ENCODE measurements at regions not wholly inside any gene's neighbourhood (a gene's known extent, or its start where the extent isn't known, plus 50 kb on each side); places are given as distances from the start of the nearest gene placed in this dataset.

- no peak overlapping the region for H2BK120ac ChIP-seq (ENCODE audit: insufficient read depth, low read length, poor library complexity)
- no peak overlapping the region for H2AK5ac ChIP-seq (ENCODE audit: low read length)
- peaks cover 2% of the 10 kb centered on the region for H3K79me1 ChIP-seq (ENCODE audit: low read length)
- no peak overlapping the region for H3K23ac ChIP-seq (ENCODE audit: low read length)
- no peaks in the 10 kb centered on the region for H3K27me3 ChIP-seq (ENCODE audit: insufficient read depth, low read length)
- H4K12ac ChIP-seq (ENCODE audit: low read depth, low read length): no peak overlapping the region
- H3K18ac ChIP-seq (ENCODE audit: low read length): no peak overlapping the region
- no peak overlapping the region for H3K27ac ChIP-seq (ENCODE audit: low read depth, low read length)
- H3K4me2 ChIP-seq (ENCODE audit: low read length): no peak overlapping the region
- H2BK5ac ChIP-seq (ENCODE audit: low read depth, low read length, poor library complexity): no peak overlapping the region
- H4K8ac ChIP-seq (ENCODE audit: low read depth, low read length): no peak overlapping the region
- H3K4me3 ChIP-seq (ENCODE audit: low read depth, low read length): no peak overlapping the region
- no peak overlapping the region for H3K14ac ChIP-seq (ENCODE audit: low read length)
- DNase-seq: no peak
- H2AFZ ChIP-seq (ENCODE audit: insufficient read depth, low read length, poor library complexity): no peak overlapping the region
- no peaks in the 10 kb centered on the region for H3K36me3 ChIP-seq (ENCODE audit: control insufficient read depth in 1 of 2, insufficient read depth in 2 of 2, low read length in 2 of 2)
- H3K4ac ChIP-seq (ENCODE audit: low read depth, low read length): no peak overlapping the region
- no peak overlapping the region for H2BK12ac ChIP-seq (ENCODE audit: low read length)
- no peaks in the 10 kb centered on the region for H3K79me2 ChIP-seq (ENCODE audit: control insufficient read depth, insufficient read depth, low read length, poor library complexity)
- no peak overlapping the region for H4K91ac ChIP-seq (ENCODE audit: low read depth, low read length)
- peaks cover 11 to 16% of the 10 kb centered on the region in 2 experiments for H3K4me1 ChIP-seq (ENCODE audit: control insufficient read depth in 1 of 2, insufficient read depth in 2 of 2, low read length in 2 of 2)
- H3K9ac ChIP-seq (ENCODE audit: low read length): no peak overlapping the region
- WGBS (ENCODE audit: extremely low coverage, insufficient coverage, insufficient read length): no CpG with 5 or more reads among the region's 3 CpGs
- H3K9me3 ChIP-seq (ENCODE audit: insufficient read depth, low read depth, low read length): no peaks in the 10 kb centered on the region
Observed at GRCh38 chr12:13342971-13343370, 146.4 kb downstream of the EMP1 start.

GRCh38 chr12:13340149-13340548 lies 143.6 kb downstream of the EMP1 start:
- WGBS (ENCODE audit: extremely low coverage, insufficient coverage, insufficient read length): no CpG with 5 or more reads among the region's 1 CpG
- H2BK12ac ChIP-seq (ENCODE audit: low read length): peak overlapping the region; percentile 88

GRCh38 chr12:13339538-13339937 lies 143.0 kb downstream of the EMP1 start:
- H3K79me1 ChIP-seq (ENCODE audit: low read length): peaks cover 2% of the 10 kb centered on the region
- no peaks in the 10 kb centered on the region for H3K27me3 ChIP-seq (ENCODE audit: insufficient read depth, low read length)
- no peak overlapping the region for H3K4me2 ChIP-seq (ENCODE audit: low read length)
- no peak overlapping the region for H3K14ac ChIP-seq (ENCODE audit: low read length)
- no peak overlapping the region for H2AFZ ChIP-seq (ENCODE audit: insufficient read depth, low read length, poor library complexity)
- H2BK5ac ChIP-seq (ENCODE audit: low read depth, low read length, poor library complexity): no peak overlapping the region
- no peak overlapping the region for H4K8ac ChIP-seq (ENCODE audit: low read depth, low read length)
- H4K12ac ChIP-seq (ENCODE audit: low read depth, low read length): no peak overlapping the region
- WGBS (ENCODE audit: extremely low coverage, insufficient coverage, insufficient read length): no CpG with 5 or more reads among the region's 1 CpG
- no peak overlapping the region for H3K23ac ChIP-seq (ENCODE audit: low read length)
- H3K9ac ChIP-seq (ENCODE audit: low read length): no peak overlapping the region
- no peak overlapping the region for H3K4me3 ChIP-seq (ENCODE audit: low read depth, low read length)
- H3K18ac ChIP-seq (ENCODE audit: low read length): no peak overlapping the region
- DNase-seq: peak; percentile 38 to 41
- H3K9me3 ChIP-seq (ENCODE audit: insufficient read depth, low read depth, low read length): no peaks in the 10 kb centered on the region
- H3K27ac ChIP-seq (ENCODE audit: low read depth, low read length): peak overlapping the region; percentile 49
- no peak overlapping the region for H2AK5ac ChIP-seq (ENCODE audit: low read length)
- H2BK12ac ChIP-seq (ENCODE audit: low read length): no peak overlapping the region
- peaks cover 5 to 8% of the 10 kb centered on the region in 2 experiments for H3K4me1 ChIP-seq (ENCODE audit: control insufficient read depth in 1 of 2, insufficient read depth in 2 of 2, low read length in 2 of 2)
- no peaks in the 10 kb centered on the region for H3K36me3 ChIP-seq (ENCODE audit: control insufficient read depth in 1 of 2, insufficient read depth in 2 of 2, low read length in 2 of 2)
- H4K91ac ChIP-seq (ENCODE audit: low read depth, low read length): no peak overlapping the region
- H2BK120ac ChIP-seq (ENCODE audit: insufficient read depth, low read length, poor library complexity): no peak overlapping the region
- no peak overlapping the region for H3K4ac ChIP-seq (ENCODE audit: low read depth, low read length)
- H3K79me2 ChIP-seq (ENCODE audit: control insufficient read depth, insufficient read depth, low read length, poor library complexity): no peaks in the 10 kb centered on the region

More at GRCh38 chr12:13340149-13340548, 143.6 kb downstream of the EMP1 start:
- Histone ChIP-seq H3K27ac (ENCODE audit: low read depth, low read length) (peak overlapping the region; percentile 68), H3K18ac (ENCODE audit: low read length) (no peak overlapping the region), H3K79me1 (ENCODE audit: low read length) (peaks cover 2% of the 10 kb centered on the region), H3K9ac (ENCODE audit: low read length) (no peak overlapping the region), H3K4ac (ENCODE audit: low read depth, low read length) (no peak overlapping the region), H3K14ac (ENCODE audit: low read length) (peak overlapping the region; percentile 71), H3K36me3 (ENCODE audit: control insufficient read depth in 1 of 2, insufficient read depth in 2 of 2, low read length in 2 of 2) (no peaks in the 10 kb centered on the region), H4K91ac (ENCODE audit: low read depth, low read length) (peak overlapping the region; percentile 82), H2BK120ac (ENCODE audit: insufficient read depth, low read length, poor library complexity) (peak overlapping the region; percentile 74), H3K4me2 (ENCODE audit: low read length) (no peak overlapping the region), H3K27me3 (ENCODE audit: insufficient read depth, low read length) (no peaks in the 10 kb centered on the region), H3K9me3 (ENCODE audit: insufficient read depth, low read depth, low read length) (no peaks in the 10 kb centered on the region), H2AFZ (ENCODE audit: insufficient read depth, low read length, poor library complexity) (no peak overlapping the region), H3K79me2 (ENCODE audit: control insufficient read depth, insufficient read depth, low read length, poor library complexity) (no peaks in the 10 kb centered on the region), H3K4me1 (ENCODE audit: control insufficient read depth in 1 of 2, insufficient read depth in 2 of 2, low read length in 2 of 2) (peaks cover 5 to 8% of the 10 kb centered on the region in 2 experiments), H2AK5ac (ENCODE audit: low read length) (no peak overlapping the region), H4K12ac (ENCODE audit: low read depth, low read length) (no peak overlapping the region), H3K23ac (ENCODE audit: low read length) (no peak overlapping the region), H3K4me3 (ENCODE audit: low read depth, low read length) (no peak overlapping the region), H4K8ac (ENCODE audit: low read depth, low read length) (no peak overlapping the region), H2BK5ac (ENCODE audit: low read depth, low read length, poor library complexity) (peak overlapping the region; percentile 65)
- no peak for DNase-seq

GRCh38 chr12:13339091-13339490 lies 142.6 kb downstream of the EMP1 start:
- Histone ChIP-seq H3K4ac (ENCODE audit: low read depth, low read length) (no peak overlapping the region), H2BK5ac (ENCODE audit: low read depth, low read length, poor library complexity) (no peak overlapping the region), H4K8ac (ENCODE audit: low read depth, low read length) (no peak overlapping the region), H3K27me3 (ENCODE audit: insufficient read depth, low read length) (no peaks in the 10 kb centered on the region), H4K91ac (ENCODE audit: low read depth, low read length) (no peak overlapping the region), H3K18ac (ENCODE audit: low read length) (no peak overlapping the region), H2AFZ (ENCODE audit: insufficient read depth, low read length, poor library complexity) (no peak overlapping the region), H3K14ac (ENCODE audit: low read length) (no peak overlapping the region), H3K4me3 (ENCODE audit: low read depth, low read length) (no peak overlapping the region), H3K4me1 (ENCODE audit: control insufficient read depth in 1 of 2, insufficient read depth in 2 of 2, low read length in 2 of 2) (peaks cover 5 to 8% of the 10 kb centered on the region in 2 experiments), H3K9me3 (ENCODE audit: insufficient read depth, low read depth, low read length) (no peaks in the 10 kb centered on the region), H2AK5ac (ENCODE audit: low read length) (no peak overlapping the region), H3K23ac (ENCODE audit: low read length) (no peak overlapping the region), H3K9ac (ENCODE audit: low read length) (no peak overlapping the region), H3K79me2 (ENCODE audit: control insufficient read depth, insufficient read depth, low read length, poor library complexity) (no peaks in the 10 kb centered on the region), H3K4me2 (ENCODE audit: low read length) (no peak overlapping the region), H3K79me1 (ENCODE audit: low read length) (peaks cover 2% of the 10 kb centered on the region), H3K27ac (ENCODE audit: low read depth, low read length) (peak overlapping the region; percentile 49), H2BK12ac (ENCODE audit: low read length) (no peak overlapping the region), H3K36me3 (ENCODE audit: control insufficient read depth in 1 of 2, insufficient read depth in 2 of 2, low read length in 2 of 2) (no peaks in the 10 kb centered on the region), H2BK120ac (ENCODE audit: insufficient read depth, low read length, poor library complexity) (peak overlapping the region; percentile 32), H4K12ac (ENCODE audit: low read depth, low read length) (no peak overlapping the region)
- DNase-seq: no peak
- WGBS (ENCODE audit: extremely low coverage, insufficient coverage, insufficient read length): no CpG with 5 or more reads among the region's 4 CpGs
